Astrocyte of the cerebellum (primary cell): ENCODE measurements at regions not wholly inside any gene's neighbourhood (a gene's known extent, or its start where the extent isn't known, plus 50 kb on each side); places are given as distances from the start of the nearest gene placed in this dataset.

ENCODE experiments used
- DNase-seq: peaks from one replicate; pipeline ENCODE4 v3.0.0-alpha.2; 2011; ENCODE audit warnings: low read depth
- H3K4me3 ChIP-seq: 2 replicates; pipeline ENCODE4 v1.5.1; 2011; ENCODE audit warnings: mild to moderate bottlenecking, low read depth, low read length, moderate library complexity
- in situ Hi-C: cut with HindIII; loops from 2 replicates; pipeline ENCODE4 v1.10.0; 2017; ENCODE audit warnings: low sequenced_read_pairs
- TF ChIP-seq, protein P1 (sequence below): IDR thresholded peaks from 2 replicates; pipeline ENCODE4 v1.5.1; 2012; ENCODE audit warnings: low read length, low read depth, moderate library complexity, mild to moderate bottlenecking; ENCODE audit errors: missing control alignments

DNA sequence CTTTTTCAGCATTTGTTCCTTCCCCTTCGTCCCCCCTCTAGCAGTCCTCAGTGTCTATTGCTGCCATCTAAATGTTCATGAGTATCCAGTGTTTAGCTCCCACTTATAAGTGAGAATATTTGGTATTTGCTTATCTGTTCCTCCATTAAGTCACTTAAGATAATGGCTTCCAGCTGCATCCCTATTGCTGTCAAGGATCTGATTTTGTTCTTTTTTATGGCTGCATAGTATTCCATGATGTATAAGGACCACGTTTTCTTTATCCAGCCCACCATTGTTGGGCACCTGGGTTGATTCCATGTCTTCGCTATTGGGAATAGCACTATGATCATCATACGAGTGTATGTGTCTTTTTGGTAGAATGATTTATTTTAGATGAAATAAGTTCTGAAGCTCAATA, 166.9 kb upstream of the NCK2 start:
- in situ Hi-C loops: no loop called here

DNA sequence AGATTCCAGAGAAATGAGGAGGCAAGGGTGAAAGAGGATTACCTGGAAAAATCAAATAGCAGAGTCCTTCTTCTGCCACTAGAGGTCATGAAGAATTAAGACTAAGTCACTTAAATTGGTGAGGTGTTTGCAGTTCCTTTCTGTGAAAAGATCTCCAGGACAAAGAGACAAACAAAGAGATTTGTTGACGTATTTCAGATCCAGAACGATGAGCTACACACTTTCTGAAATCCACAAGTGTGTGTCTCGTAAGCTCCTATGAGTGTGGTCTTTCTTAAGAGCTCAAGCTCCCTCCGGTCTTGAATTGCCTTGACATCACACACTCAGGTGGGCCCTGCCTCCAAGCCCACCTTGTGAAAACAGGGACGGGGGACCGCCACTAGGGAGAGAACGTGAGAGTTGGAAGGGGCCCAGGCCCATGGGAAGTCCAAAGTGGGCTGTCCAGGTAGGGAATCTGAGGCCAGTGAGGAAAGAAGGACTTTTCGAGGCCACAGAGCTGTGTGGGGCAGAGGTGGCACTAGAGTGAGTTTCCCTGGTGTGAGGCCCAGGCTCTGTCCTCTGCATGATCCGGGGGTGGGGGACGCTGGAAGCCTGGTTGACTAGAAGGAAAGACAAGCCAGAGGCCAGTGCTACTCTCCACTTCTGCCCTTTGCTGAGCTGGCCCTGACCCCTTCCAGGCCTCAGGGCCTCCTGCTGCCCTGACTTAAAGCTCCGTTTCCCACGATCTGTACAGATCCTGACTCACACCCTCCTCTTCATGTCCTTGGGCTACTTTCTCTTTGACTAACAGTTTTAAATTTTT, 168.1 kb upstream of the NCK2 start:
- in situ Hi-C loops: no loop called here
- TF ChIP-seq, protein P1, sequence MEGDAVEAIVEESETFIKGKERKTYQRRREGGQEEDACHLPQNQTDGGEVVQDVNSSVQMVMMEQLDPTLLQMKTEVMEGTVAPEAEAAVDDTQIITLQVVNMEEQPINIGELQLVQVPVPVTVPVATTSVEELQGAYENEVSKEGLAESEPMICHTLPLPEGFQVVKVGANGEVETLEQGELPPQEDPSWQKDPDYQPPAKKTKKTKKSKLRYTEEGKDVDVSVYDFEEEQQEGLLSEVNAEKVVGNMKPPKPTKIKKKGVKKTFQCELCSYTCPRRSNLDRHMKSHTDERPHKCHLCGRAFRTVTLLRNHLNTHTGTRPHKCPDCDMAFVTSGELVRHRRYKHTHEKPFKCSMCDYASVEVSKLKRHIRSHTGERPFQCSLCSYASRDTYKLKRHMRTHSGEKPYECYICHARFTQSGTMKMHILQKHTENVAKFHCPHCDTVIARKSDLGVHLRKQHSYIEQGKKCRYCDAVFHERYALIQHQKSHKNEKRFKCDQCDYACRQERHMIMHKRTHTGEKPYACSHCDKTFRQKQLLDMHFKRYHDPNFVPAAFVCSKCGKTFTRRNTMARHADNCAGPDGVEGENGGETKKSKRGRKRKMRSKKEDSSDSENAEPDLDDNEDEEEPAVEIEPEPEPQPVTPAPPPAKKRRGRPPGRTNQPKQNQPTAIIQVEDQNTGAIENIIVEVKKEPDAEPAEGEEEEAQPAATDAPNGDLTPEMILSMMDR: peak; percentile 46
- no peak overlapping the region for H3K4me3 ChIP-seq
- DNase-seq: peak; percentile 22

More for the DNA sequence above, 166.9 kb upstream of the NCK2 start:
- no peak for DNase-seq
- no peak overlapping the region for H3K4me3 ChIP-seq
- TF ChIP-seq, protein P1: no peak

DNA sequence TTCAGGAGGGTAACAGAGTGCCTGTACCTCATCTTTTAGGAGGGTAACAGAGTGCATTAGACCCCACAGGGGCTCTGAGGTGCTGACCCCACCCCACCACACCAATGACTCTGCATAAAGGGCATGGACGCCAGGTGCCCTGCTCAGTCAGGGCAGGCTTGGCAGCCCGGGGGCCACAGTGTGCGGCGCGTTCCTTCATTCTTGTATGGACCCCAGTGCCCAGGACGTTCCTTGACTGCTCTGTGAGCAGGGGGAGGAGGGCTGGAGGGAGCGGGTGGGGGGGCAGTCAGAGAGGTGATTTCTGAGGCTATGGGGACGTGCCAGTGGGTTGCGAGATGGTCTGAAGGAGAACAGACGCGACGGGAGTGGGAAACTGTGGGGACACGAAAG, 168.7 kb upstream of the NCK2 start:
- DNase-seq: no peak
- in situ Hi-C loops: no loop called here
- TF ChIP-seq, protein P1: no peak
- H3K4me3 ChIP-seq: no peak overlapping the region

DNA sequence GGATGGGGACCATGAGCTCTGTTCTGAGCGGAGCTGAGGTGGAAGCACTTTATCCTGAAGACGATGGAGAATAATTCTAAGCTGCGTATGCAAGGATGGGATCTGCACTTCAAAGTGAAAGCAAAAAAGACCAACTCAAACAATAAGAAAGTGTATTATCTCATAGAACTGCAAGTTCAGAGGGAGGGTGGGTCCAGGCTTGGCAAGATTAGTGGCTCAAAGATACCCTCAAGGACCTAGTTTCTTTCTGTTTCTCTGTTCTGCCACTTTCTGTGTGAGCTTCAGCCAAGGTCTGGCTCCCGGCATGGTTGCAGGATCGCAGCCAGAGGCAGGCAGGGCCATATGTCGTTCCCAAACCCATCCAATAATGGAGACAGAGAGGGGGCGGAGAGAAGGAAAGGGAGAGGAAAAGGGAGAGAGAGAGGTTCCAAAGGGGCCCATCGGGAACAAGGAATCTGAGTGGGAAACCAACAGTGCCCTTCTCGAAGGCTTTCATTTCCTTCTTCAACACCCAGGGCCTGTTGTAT, 169.2 kb upstream of the NCK2 start:
- in situ Hi-C loops: no loop called here
- no peak for DNase-seq
- TF ChIP-seq, protein P1: no peak
- no peak overlapping the region for H3K4me3 ChIP-seq

DNA sequence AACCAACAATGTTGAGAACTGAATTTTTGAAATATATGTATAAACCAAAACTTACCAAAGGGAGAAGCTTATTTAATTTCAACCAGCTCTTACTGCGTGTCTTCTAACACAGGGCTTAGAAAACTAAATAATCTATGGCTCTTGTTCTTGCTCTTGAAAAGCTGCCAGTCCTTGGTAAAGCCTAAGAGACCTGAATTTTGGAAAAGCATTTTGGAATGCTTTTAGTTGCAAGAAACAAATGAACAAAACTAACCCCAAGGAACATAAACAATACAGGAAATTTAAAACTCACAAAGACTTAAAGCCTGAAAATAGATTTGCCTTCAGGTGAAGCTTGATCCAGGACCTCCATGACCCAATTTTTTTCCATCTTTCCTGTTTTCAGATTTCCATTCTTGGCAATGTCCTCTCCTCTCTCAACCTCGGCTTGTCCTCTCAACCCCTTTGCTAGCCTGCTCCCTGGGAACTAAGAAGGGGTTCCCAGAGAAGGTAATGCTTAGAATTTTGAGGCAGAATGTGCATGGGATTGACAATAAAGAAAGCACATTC, 169.8 kb upstream of the NCK2 start:
- TF ChIP-seq, protein P1: no peak
- DNase-seq: no peak
- H3K4me3 ChIP-seq: no peak overlapping the region
- in situ Hi-C loops: no loop called here

DNA sequence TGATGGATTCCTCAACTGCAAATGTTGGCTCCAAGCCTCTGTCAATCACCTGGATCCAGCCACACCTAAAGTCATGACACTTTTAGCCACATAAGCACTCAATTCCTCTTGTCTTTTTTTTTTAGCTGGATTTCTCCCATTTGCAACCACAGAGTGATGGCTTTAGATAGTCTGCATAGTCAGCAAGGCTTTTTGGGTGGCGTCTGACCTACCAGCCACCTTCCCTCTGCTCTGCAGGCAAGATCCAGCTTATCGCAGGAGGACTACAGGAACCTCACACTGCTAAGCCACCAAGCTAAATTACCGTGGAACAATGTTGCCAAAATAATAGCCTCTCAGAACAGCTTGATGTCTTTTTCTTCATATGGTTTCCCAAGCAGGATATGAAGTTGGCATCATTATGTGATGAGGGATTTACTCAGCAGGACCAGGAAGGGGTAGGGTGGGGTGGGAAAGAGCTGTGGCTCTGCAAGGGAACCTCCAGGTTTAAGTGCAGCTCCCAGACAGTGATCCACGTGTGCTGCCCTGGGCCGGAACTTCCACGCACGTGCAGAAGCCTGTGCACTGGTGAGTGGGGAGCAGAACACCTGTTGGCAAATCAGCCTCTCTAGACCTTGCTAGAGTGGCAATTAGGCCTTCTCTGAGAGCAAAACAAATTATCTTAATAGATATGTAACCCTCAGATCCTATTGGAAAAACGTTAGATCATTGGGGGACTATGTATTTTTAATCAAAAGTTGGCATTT, 170.6 kb upstream of the NCK2 start:
- TF ChIP-seq, protein P1: no peak
- no peak for DNase-seq
- in situ Hi-C loops: no loop called here
- H3K4me3 ChIP-seq: no peak overlapping the region
